ENCODE measurements at regions not wholly inside any gene's neighbourhood (a gene's known extent, or its start where the extent isn't known, plus 50 kb on each side); places are given as distances from the start of the nearest gene placed in this dataset.

- ChIA-PET POLR2A (ENCODE audit: unreplicated experiment) (no interaction called here), CTCF (no interaction called here)
- Histone ChIP-seq H3K9me3 (ENCODE audit: insufficient read depth, low read depth) (no peaks in the 10 kb centered on the region), H3K9me2 (ENCODE audit: insufficient read depth) (no peaks in the 10 kb centered on the region), H3K36me3 (ENCODE audit: low read depth) (no peaks in the 10 kb centered on the region), H3K4me1 (replicated peaks; ENCODE audit: insufficient read depth) (no peaks in the 10 kb centered on the region), H2AFZ (no peak overlapping the region), H3K27me3 (ENCODE audit: insufficient read depth, low read depth) (no peaks in the 10 kb centered on the region), H3F3A (ENCODE audit: insufficient read depth, low read depth) (no peaks in the 10 kb centered on the region), H4K20me1 (ENCODE audit: insufficient read depth) (no peaks in the 10 kb centered on the region), H3K79me2 (ENCODE audit: low read depth) (no peaks in the 10 kb centered on the region), H3K4me3 (no peak overlapping the region), H3K27ac (no peak overlapping the region), H3K4me2 (no peak overlapping the region)
- DNase-seq, result no peak
- intact Hi-C loops (cut with micrococcal nuclease; ENCODE audit: unreplicated experiment), result no loop called here
- TF ChIP-seq CTCF (conservative IDR thresholded peaks at IDR 0.05) (no peak), EZH2 (IDR thresholded peaks at IDR 0.05; ENCODE audit: low read depth) (no peak)
- no TSS peak for BruUV-seq (replicated peaks)
Observed at GRCh38 chr10:9469663-9470205, 1415.2 kb downstream of the GATA3 start.

GRCh38 chr10:9470581-9470980 is 1416.1 kb downstream of the GATA3 start:
- Histone ChIP-seq H3K36me3 (ENCODE audit: low read depth) (no peaks in the 10 kb centered on the region), H3K27ac (no peak overlapping the region), H2AFZ (no peak overlapping the region), H3K9me3 (ENCODE audit: insufficient read depth, low read depth) (no peaks in the 10 kb centered on the region), H3K79me2 (ENCODE audit: low read depth) (no peaks in the 10 kb centered on the region), H3K4me3 (no peak overlapping the region), H3K4me2 (no peak overlapping the region), H3K27me3 (ENCODE audit: insufficient read depth, low read depth) (no peaks in the 10 kb centered on the region), H3K9me2 (ENCODE audit: insufficient read depth) (no peaks in the 10 kb centered on the region), H3F3A (ENCODE audit: insufficient read depth, low read depth) (no peaks in the 10 kb centered on the region), H3K4me1 (replicated peaks; ENCODE audit: insufficient read depth) (no peaks in the 10 kb centered on the region), H4K20me1 (ENCODE audit: insufficient read depth) (no peaks in the 10 kb centered on the region)
- POLR2A ChIA-PET (ENCODE audit: unreplicated experiment), result no interaction called here
- no peak for TF ChIP-seq CTCF (conservative IDR thresholded peaks at IDR 0.05)
- no peak for TF ChIP-seq EZH2 (IDR thresholded peaks at IDR 0.05; ENCODE audit: low read depth)
- DNase-seq, result no peak
- CTCF ChIA-PET, result no interaction called here
- intact Hi-C loops (cut with micrococcal nuclease; ENCODE audit: unreplicated experiment), result no loop called here
- no TSS peak for BruUV-seq (replicated peaks)

- Histone ChIP-seq H4K20me1 (ENCODE audit: insufficient read depth) (no peaks in the 10 kb centered on the region), H3K4me1 (replicated peaks; ENCODE audit: insufficient read depth) (no peaks in the 10 kb centered on the region), H3K4me2 (no peak overlapping the region), H3K4me3 (no peak overlapping the region), H3F3A (ENCODE audit: insufficient read depth, low read depth) (no peaks in the 10 kb centered on the region), H3K27me3 (ENCODE audit: insufficient read depth, low read depth) (no peaks in the 10 kb centered on the region; the same call in 1 of the 2 replicates), H3K9me3 (ENCODE audit: insufficient read depth, low read depth) (no peaks in the 10 kb centered on the region), H3K79me2 (ENCODE audit: low read depth) (no peaks in the 10 kb centered on the region), H3K9me2 (ENCODE audit: insufficient read depth) (no peaks in the 10 kb centered on the region), H3K27ac (no peak overlapping the region), H2AFZ (no peak overlapping the region), H3K36me3 (ENCODE audit: low read depth) (no peaks in the 10 kb centered on the region)
- POLR2A ChIA-PET (ENCODE audit: unreplicated experiment), result no interaction called here
- intact Hi-C loops (cut with micrococcal nuclease; ENCODE audit: unreplicated experiment), result no loop called here
- no peak for TF ChIP-seq CTCF (conservative IDR thresholded peaks at IDR 0.05)
- no peak for TF ChIP-seq EZH2 (IDR thresholded peaks at IDR 0.05; ENCODE audit: low read depth)
- no peak for DNase-seq
- BruUV-seq (replicated peaks), result no TSS peak
- CTCF ChIA-PET, result no interaction called here
Observed at GRCh38 chr10:9501944-9502343, 1447.5 kb downstream of the GATA3 start.
